ENCODE measurements at regions not wholly inside any gene's neighbourhood (a gene's known extent, or its start where the extent isn't known, plus 50 kb on each side); places are given as distances from the start of the nearest gene placed in this dataset.
"Not testable (repeated sequence)": the region's sequence is repeated elsewhere in the genome, so short reads cannot be mapped to it uniquely, and the experiment has no call there.

- DNase-seq = no peak
These were observed 265.4 kb upstream of the VLDLR start for GRCh38 chr9:2356041-2356790.

GRCh38 chr9:2359891-2360471 lies 261.6 kb upstream of the VLDLR start:
- no peak for DNase-seq

GRCh38 chr9:2362150-2362549 lies 259.4 kb upstream of the VLDLR start:
- no peak for DNase-seq

GRCh38 chr9:2363138-2363745 lies 258.3 kb upstream of the VLDLR start:
- DNase-seq = no peak

- DNase-seq = no peak
These were observed 257.8 kb upstream of the VLDLR start for GRCh38 chr9:2363781-2364180.

- no peak for DNase-seq
These were observed 253.6 kb upstream of the VLDLR start for GRCh38 chr9:2367970-2368369.

GRCh38 chr9:2373648-2374047 lies 247.9 kb upstream of the VLDLR start:
- DNase-seq = no peak

- DNase-seq = no peak
These were observed 246.5 kb upstream of the VLDLR start for GRCh38 chr9:2375114-2375513.

GRCh38 chr9:2377117-2377516 lies 244.5 kb upstream of the VLDLR start:
- DNase-seq = no peak

GRCh38 chr9:2377834-2378233 lies 243.8 kb upstream of the VLDLR start:
- no peak for DNase-seq

GRCh38 chr9:2378266-2378665 lies 243.3 kb upstream of the VLDLR start:
- DNase-seq = no peak

GRCh38 chr9:2378816-2379215 lies 242.8 kb upstream of the VLDLR start:
- no peak for DNase-seq

- no peak for DNase-seq
These were observed 236.8 kb upstream of the VLDLR start for GRCh38 chr9:2384741-2385140.

- no peak for DNase-seq
These were observed 235.8 kb upstream of the VLDLR start for GRCh38 chr9:2385746-2386145.

GRCh38 chr9:2386566-2386965 lies 235.0 kb upstream of the VLDLR start:
- DNase-seq = no peak

GRCh38 chr9:2387166-2387565 lies 234.4 kb upstream of the VLDLR start:
- DNase-seq = no peak

GRCh38 chr9:2389404-2389803 lies 232.2 kb upstream of the VLDLR start:
- DNase-seq = no peak

- DNase-seq = no peak
These were observed 231.6 kb upstream of the VLDLR start for GRCh38 chr9:2390028-2390427.

GRCh38 chr9:2391509-2392132 lies 230.0 kb upstream of the VLDLR start:
- not testable (repeated sequence) for DNase-seq

- not testable (repeated sequence) for DNase-seq
These were observed 227.4 kb upstream of the VLDLR start for GRCh38 chr9:2394087-2394741.

GRCh38 chr9:2395814-2396612 lies 225.6 kb upstream of the VLDLR start:
- no peak for DNase-seq

- DNase-seq = no peak
These were observed 224.8 kb upstream of the VLDLR start for GRCh38 chr9:2396622-2397285.
